ENCODE measurements at regions not wholly inside any gene's neighbourhood (a gene's known extent, or its start where the extent isn't known, plus 50 kb on each side); places are given as distances from the start of the nearest gene placed in this dataset.

DNA sequence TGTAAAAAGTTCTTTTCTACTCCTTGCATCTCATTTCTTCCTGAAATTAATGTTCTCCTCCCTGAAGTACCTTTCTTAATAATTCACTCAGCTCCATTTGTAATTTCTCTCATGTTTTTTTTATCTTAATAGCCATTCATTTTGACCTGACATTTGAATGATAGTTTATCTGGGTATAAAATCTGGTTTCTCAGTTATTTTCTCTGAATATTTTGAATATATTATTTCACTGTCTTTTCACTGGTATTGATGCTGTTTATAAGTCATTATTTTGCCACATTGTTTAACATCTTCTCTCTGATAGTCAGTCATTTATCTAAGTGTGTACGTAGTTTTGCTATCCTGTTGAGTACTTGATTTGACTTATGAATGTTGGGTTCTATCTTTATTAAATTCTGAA, 68.8 kb upstream of the ARHGAP18 start:
- no peak for DNase-seq (ENCODE audit: low spot score)

DNA sequence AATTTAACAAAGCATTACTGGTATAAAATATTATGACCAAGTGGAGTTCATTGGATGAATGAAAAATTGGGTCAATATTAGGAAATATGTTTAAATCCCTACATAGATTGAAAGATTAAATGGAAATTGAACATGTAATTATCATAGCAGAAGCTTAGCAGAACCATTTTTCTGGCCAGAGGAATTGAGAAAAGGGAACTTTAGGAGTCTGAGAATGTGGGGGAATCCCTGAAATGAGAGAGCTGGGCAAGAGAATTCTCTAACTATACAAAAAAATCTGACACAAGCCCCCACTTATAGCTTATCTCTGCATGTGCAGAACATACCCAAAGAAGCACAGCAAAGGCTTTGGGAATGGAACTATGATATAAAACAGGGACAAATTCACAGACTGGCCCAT, 67.4 kb upstream of the ARHGAP18 start:
- DNase-seq (ENCODE audit: low spot score): no peak

DNA sequence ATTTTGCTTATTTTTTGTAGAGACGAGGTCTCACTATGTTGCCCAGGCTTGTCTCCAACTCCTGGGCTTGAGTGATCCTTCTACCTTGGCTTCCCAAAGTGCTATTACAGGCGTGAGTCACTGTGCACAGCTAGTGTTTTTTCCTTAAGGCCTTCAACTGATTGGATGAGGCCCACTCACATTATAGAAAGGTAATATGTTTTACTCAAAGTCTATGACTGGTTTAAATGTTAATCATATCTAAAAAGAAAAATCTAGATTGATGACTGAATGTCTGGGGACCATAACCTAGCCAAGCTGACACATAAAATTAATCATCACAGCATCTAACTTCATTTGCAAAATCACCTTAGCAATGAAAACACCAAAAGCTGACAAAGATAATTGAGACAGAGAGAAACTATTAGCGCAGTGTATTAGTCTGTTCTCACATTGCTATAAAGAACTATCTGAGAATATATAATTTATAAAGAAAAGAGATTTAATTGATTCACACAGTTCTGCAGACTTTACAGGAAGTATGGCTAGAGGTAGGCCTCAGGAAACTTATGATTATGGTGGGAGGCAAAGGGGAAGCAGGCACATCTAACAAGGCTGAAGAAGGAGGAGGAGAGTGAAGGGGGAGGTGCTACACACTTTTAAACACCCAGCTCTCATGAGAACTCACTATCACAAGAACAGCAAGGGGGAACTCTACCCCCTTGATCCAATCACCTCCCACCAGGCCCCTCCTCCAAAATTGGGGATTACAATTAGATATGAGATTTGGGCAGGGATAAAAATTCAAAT, 66.8 kb upstream of the ARHGAP18 start:
- DNase-seq (ENCODE audit: low spot score): no peak

GRCh38 chr6:129774697-129775447, 64.9 kb upstream of the ARHGAP18 start:
- DNase-seq (ENCODE audit: low spot score): peak; percentile 30

GRCh38 chr6:129773304-129773703, 63.3 kb upstream of the ARHGAP18 start:
- no peak for DNase-seq (ENCODE audit: low spot score)

DNA sequence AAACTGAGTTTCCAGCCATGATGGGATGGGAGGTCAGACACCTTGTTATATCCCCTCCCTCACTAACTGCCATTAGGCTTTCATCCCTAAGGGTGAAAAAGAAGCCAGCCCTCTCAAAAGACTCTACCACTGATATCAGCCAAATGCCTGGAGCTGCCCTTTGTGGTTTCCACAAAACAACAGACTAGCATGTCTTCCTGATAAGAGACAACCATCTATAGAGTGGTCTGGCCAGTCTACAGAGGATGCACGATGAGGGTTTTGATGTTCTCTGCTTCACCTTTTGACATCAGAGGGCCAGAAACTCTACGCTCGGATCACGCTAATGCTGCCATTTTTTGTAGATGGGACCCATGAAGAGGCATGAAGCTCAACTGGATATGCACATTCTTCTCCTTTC, 61.7 kb upstream of the ARHGAP18 start:
- DNase-seq (ENCODE audit: low spot score): no peak

- DNase-seq (ENCODE audit: low spot score): no peak
These were observed 58.0 kb upstream of the ARHGAP18 start for GRCh38 chr6:129767776-129768485.

DNA sequence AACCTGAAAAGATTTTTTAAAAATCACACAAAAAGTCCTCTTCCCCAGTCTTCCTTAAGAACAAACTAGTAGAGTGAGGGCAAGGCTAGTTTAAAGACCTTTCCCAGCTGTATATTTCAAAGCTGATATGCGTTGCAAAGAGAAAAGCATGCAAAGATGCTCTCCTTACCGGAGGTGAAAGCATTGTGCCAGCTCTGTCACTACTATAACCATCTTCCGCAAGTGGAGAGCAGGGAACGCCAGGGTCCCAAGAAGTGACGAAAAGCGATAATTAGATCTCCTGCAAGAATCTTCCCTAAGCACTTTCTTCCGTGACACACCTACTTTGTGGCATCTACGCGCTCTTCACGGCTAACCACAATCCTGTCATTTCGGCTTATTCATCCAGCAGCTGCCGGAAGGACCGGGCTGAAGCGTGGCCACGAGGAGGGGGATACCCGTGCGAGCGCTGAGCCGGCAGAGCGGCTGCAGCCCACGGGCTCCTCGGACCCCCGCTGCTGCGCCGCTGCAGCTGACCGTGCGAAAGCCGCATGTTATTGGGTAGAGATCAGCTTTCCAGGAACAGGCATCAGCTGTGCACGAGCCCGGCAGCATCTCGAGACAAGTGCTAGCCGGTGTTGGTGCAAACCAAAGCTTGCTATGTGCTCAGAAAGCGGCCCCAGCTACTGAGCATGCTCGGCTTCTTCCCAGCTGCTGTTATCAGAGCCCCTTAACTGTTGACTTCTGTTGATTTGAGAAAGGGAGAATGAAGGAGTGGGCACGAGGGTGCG, 57.2 kb upstream of the ARHGAP18 start:
- no peak for DNase-seq (ENCODE audit: low spot score)

DNA sequence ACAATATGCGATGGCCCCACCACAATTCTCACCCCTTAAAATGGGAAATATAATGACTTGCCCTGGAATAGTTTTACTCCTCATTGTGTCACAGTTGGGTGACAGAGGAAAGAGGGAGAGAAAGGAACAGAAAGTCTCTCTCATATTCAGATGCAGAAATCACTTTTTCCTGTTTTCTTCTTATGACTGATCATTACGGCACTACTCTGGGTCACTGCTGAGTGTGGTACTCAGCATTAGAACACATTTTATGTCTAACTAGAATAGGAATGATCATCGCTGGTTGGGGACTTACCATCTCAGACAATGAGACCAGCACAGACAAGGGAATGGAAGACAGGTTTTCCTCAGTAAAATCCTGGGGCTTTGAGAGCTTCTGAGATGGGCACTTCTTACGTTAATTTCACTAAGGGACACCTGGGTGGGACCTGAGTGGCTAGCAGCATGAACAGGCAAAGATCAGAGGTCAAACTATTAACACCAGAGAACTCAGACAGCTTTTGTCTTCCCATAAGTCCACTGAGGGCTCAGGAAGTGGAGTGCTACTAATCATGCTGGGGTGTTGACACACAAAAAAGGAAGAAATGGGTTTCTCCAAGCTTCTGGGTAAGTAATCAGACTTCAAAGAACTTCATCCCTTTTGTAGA, 54.9 kb upstream of the ARHGAP18 start:
- DNase-seq (ENCODE audit: low spot score): no peak

DNA sequence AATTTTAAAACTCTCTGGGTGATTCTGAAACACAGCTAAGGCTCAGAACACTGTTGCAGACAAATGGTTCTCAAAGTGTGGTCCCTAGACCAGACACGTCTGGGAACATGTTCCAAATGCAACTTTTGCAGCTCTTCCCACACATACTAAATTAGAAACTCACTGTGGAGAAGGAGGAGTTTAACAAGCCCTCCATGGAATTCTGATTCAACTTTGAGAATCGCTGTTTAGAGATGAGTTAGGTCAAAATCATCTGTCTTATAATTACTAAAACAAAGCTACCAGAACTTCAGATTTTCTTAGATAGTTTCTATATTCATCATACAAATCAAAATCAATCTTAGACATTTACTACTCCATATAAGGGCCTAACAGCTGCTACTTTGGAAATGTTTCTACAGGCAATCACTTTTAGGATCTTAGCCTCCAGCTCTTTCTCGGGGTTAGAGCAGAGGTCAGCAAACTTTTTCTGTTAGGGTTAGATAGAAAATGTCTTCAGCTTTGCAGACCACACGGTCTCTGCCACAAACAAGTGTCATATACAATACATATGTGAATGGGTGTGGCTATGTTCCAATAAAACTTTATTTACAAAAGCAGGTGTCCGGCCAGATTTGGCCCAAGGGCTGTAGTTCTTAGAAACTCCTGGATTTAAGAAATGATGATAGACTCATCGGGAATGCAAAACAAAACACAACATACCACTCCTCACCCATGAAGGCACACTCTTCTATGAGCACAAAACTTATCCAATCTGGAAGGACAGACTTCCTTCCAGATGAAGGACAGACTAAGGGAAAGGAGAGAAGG, 50.0 kb upstream of the ARHGAP18 start:
- DNase-seq (ENCODE audit: low spot score): no peak
